Activated CD4-positive, alpha-beta T cell treated with anti-CD3 and anti-CD28 coated beads, Interleukin-2, Interleukin-4, amounts not matched to agents 100 ng/mL and 50 ng/mL, durations not matched to agents 16 hours and 8 hours (primary cell): ENCODE measurements at regions not wholly inside any gene's neighbourhood (a gene's known extent, or its start where the extent isn't known, plus 50 kb on each side); places are given as distances from the start of the nearest gene placed in this dataset.
"Not testable (repeated sequence)": the region's sequence is repeated elsewhere in the genome, so short reads cannot be mapped to it uniquely, and the experiment has no call there.

Experiments used
- DNase-seq: peaks from one replicate; pipeline ENCODE4 v3.0.0-alpha.2; 2020; ENCODE audit warnings: low spot score

DNA sequence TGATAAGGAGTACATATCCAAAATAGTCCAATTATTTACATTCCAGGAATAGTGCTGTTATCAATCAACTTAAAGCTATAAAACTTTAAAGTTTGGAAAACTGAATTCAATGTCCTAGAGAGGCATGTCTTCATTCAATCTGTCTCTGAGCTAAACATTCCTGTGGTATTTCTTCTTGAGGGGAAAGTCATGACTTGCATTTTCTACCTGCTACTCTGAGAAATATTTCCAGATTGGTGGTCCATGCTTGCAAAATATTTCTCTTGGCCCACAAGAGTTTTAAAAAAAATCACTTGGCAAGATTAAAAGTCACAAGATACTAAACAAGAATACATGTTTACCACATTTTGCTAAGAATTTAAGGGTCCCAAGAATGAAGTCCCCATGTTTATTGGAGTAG lies 63.6 kb upstream of the HGF start:
- no peak for DNase-seq

DNA sequence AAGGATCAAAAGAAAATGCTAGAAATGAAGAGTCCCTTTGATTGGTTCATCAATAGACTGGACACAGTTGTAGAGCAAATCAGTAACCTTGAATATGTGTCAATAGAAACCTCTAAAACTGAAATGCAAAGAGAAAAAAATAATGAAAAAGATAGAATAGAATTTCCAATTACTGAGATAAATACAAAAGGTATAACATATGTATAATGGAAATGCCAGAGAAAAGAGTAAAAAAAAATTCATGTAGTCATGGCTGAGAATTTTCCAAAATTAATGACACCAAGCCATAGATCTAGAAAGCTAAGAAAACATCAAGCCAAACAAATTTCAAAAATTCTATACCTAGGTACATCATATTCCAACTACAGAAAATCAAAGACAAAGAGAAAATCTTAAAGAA lies 62.0 kb upstream of the HGF start:
- no peak for DNase-seq

DNA sequence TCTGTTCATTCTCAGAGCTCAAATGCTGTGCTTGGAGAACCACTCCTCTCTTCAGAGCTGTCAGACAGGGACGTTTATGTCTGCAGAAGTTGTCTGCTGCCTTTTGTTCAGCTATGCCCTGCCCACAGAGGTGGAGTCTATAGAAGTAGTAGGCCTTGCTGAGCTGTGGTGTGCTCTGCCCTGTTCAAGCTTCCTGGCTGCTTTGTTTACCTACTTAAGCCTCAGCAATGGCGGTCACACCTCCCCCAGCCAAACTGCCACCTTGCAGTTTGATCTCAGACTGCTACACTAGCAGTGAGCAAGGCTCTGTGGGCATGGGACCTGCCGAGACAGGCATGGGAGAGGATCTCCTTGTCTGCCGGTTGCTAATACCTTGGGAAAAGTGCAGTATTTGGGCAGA lies 59.7 kb upstream of the HGF start:
- not testable (repeated sequence) for DNase-seq

DNA sequence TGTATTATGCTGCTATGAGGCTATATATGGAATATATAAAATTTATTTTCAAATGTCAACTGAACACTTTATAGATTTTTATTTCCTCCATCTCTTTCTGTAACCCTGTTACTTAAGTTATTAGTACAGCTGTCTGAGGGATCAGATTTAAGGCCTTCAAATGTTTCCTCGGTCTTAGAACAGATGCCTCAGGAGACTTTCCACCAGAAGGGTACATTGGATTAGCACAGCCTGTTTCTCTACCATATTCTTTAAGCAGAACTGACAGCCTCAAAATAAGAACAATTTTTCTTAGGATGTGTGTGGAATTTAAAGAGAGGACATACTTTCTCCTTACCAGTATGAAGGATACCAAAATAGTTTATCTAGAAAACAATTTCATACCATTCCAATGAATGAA lies 53.0 kb upstream of the HGF start:
- DNase-seq = no peak

DNA sequence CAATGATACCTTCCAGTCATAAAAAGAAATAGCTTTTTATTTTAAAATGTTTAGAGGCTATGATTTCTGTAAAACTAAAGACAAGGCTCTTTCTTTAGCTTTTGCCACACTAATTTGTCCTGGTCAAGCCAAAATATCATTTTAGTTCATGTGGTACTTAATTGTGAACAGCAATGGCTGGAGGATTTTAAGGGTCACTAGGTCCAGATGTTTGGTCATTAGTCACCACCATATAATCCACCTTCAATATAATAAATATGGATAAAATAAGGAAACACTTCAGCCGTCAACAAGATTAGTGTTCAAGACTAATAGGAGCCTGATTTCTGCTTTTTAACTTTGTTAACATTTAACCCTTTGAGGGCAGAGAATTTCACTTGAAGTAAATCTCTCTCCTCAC lies 50.0 kb upstream of the HGF start:
- DNase-seq = no peak
